PC-9 (cell line): ENCODE measurements at regions not wholly inside any gene's neighbourhood (a gene's known extent, or its start where the extent isn't known, plus 50 kb on each side); places are given as distances from the start of the nearest gene placed in this dataset.

Experiments
- BruUV-seq: library from RNA; stranded (reverse); fragments of 400-500 nt; replicated peaks from 2 replicates; lab custom pipeline; 2021; lab: Mats Ljungman, UMichigan
- CTCF ChIA-PET: fragments of 300-600 bp; sonication (Branson Sonifier 250); formaldehyde crosslinking; loops from one replicate; lab custom pipeline; 2022; ENCODE audit warnings: antibody characterized with exemption; lab: Charles Lee
- POLR2A ChIA-PET: fragments of 300-600 bp; sonication (Branson Sonifier 250); formaldehyde crosslinking; loops from one replicate; lab custom pipeline; 2022; ENCODE audit warnings: antibody characterized with exemption; ENCODE audit not compliant: unreplicated experiment; lab: Charles Lee
- DNase-seq, 2 experiments: peaks; one replicate each; pipeline versions ENCODE4 v3.0.0 to v3.0.0-alpha.2; 2015 to 2022; ENCODE audit warnings: mixed read lengths in 1 of 2
- H2AFZ ChIP-seq: fragments of 200-600 bp; sonication (generic); 2 replicates; pipeline ENCODE4 v1.8.1; 2017; ENCODE audit warnings: antibody characterized with exemption
- H3F3A ChIP-seq: fragments of 200-600 bp; sonication (generic); 2 replicates; pipeline ENCODE4 v1.8.1; 2017; ENCODE audit warnings: antibody characterized with exemption, mild to moderate bottlenecking, low read depth; ENCODE audit not compliant: insufficient read depth
- H3K27ac ChIP-seq: fragments of 200-600 bp; sonication (generic); 2 replicates; pipeline ENCODE4 v1.6.1; 2016; ENCODE audit warnings: mixed run types
- H3K27me3 ChIP-seq: fragments of 200-600 bp; sonication (generic); 2 replicates; pipeline ENCODE4 v1.6.1; 2016; ENCODE audit warnings: low read depth, mixed run types; ENCODE audit not compliant: insufficient read depth
- H3K36me3 ChIP-seq: fragments of 200-600 bp; sonication (generic); 2 replicates; pipeline ENCODE4 v1.6.1; 2016; ENCODE audit warnings: low read depth, mixed run types
- H3K4me1 ChIP-seq: fragments of 200-600 bp; sonication (generic); replicated peaks from 2 replicates; pipeline ENCODE4 v1.6.1; 2016; ENCODE audit warnings: mixed run types; ENCODE audit not compliant: insufficient read depth
- H3K4me2 ChIP-seq: fragments of 200-600 bp; sonication (generic); 2 replicates; pipeline ENCODE4 v1.6.1; 2017; ENCODE audit warnings: mixed run types
- H3K4me3 ChIP-seq: fragments of 200-600 bp; sonication (generic); 2 replicates; pipeline ENCODE4 v1.6.1; 2016; ENCODE audit warnings: mixed run types
- H3K79me2 ChIP-seq: fragments of 200-600 bp; sonication (generic); 2 replicates; pipeline ENCODE4 v1.6.1; 2017; ENCODE audit warnings: low read depth, mixed run types
- H3K9me2 ChIP-seq: fragments of 200-600 bp; sonication (generic); 2 replicates; pipeline ENCODE4 v1.8.1; 2017; ENCODE audit warnings: mild to moderate bottlenecking; ENCODE audit not compliant: insufficient read depth
- H3K9me3 ChIP-seq: fragments of 200-600 bp; sonication (generic); 2 replicates; pipeline ENCODE4 v1.8.1; 2016; ENCODE audit warnings: low read depth; ENCODE audit not compliant: insufficient read depth
- H4K20me1 ChIP-seq: fragments of 200-600 bp; sonication (generic); 2 replicates; pipeline ENCODE4 v1.8.1; 2017; ENCODE audit not compliant: insufficient read depth
- CTCF ChIP-seq: fragments of 200-600 bp; sonication (generic); conservative IDR thresholded peaks from 2 replicates; pipeline ENCODE4 v1.6.1; 2017; ENCODE audit warnings: mixed run types, antibody characterized with exemption, mild to moderate bottlenecking, moderate library complexity
- EZH2 ChIP-seq: fragments of 200-600 bp; sonication (generic); IDR thresholded peaks from 2 replicates; pipeline ENCODE4 v1.8.0; 2017; ENCODE audit warnings: antibody characterized with exemption, low read depth
- intact Hi-C: fragments of 100-400 bp; cut with micrococcal nuclease; formaldehyde crosslinking; loops from one replicate; pipeline ENCODE4 v1.10.0; 2022; ENCODE audit not compliant: unreplicated experiment

GRCh38 chr4:119726505-119726904, 97.9 kb upstream of the PDE5A start:
- Histone ChIP-seq H3K9me3 (no peaks in the 10 kb centered on the region), H3K4me1 (peaks cover 30% of the 10 kb centered on the region), H3K27me3 (no peaks in the 10 kb centered on the region), H3K4me3 (no peak overlapping the region), H3K79me2 (no peaks in the 10 kb centered on the region), H3K4me2 (no peak overlapping the region), H3K36me3 (no peaks in the 10 kb centered on the region), H4K20me1 (no peaks in the 10 kb centered on the region), H3K9me2 (no peaks in the 10 kb centered on the region), H2AFZ (no peak overlapping the region), H3F3A (peaks cover 33% of the 10 kb centered on the region), H3K27ac (no peak overlapping the region)
- intact Hi-C loops = no loop called here
- DNase-seq = no peak
- BruUV-seq = no TSS peak
- POLR2A ChIA-PET = no interaction called here
- TF ChIP-seq EZH2 (no peak), CTCF (no peak)
- CTCF ChIA-PET = no interaction called here

- Histone ChIP-seq H3K27ac (no peak overlapping the region), H3K4me3 (no peak overlapping the region), H3K36me3 (no peaks in the 10 kb centered on the region), H3K9me3 (no peaks in the 10 kb centered on the region), H3K4me2 (no peak overlapping the region), H3K4me1 (peaks cover 23% of the 10 kb centered on the region), H2AFZ (no peak overlapping the region), H3F3A (peaks cover 27% of the 10 kb centered on the region), H3K79me2 (no peaks in the 10 kb centered on the region), H3K9me2 (no peaks in the 10 kb centered on the region), H3K27me3 (no peaks in the 10 kb centered on the region), H4K20me1 (no peaks in the 10 kb centered on the region)
- no peak for DNase-seq
- ChIA-PET POLR2A (interaction anchor here (0.6 kb wide), 1 partner anchor 221 kb away, joined by 4 read pairs; no protein-coding TSS in a partner anchor), CTCF (no interaction called here)
- no TSS peak for BruUV-seq
- intact Hi-C loops = no loop called here
- no peak for TF ChIP-seq CTCF
- TF ChIP-seq EZH2 = no peak
Measured at GRCh38 chr4:119725688-119726330, 97.2 kb upstream of the PDE5A start.

GRCh38 chr4:119725011-119725410, 96.4 kb upstream of the PDE5A start:
- Histone ChIP-seq H3K4me3 (no peak overlapping the region), H3K4me1 (peaks cover 16% of the 10 kb centered on the region), H3K4me2 (no peak overlapping the region), H3K27me3 (no peaks in the 10 kb centered on the region), H3K79me2 (no peaks in the 10 kb centered on the region), H4K20me1 (no peaks in the 10 kb centered on the region), H3K36me3 (no peaks in the 10 kb centered on the region), H2AFZ (no peak overlapping the region), H3K9me3 (peaks cover 3% of the 10 kb centered on the region; the same call in 1 of the 2 replicates), H3F3A (peaks cover 21% of the 10 kb centered on the region), H3K27ac (no peak overlapping the region), H3K9me2 (no peaks in the 10 kb centered on the region)
- no peak for TF ChIP-seq EZH2
- no peak for TF ChIP-seq CTCF
- BruUV-seq = no TSS peak
- ChIA-PET CTCF (no interaction called here), POLR2A (no interaction called here)
- intact Hi-C loops = no loop called here
- DNase-seq = no peak
